GM19043 (cell line): ENCODE measurements at regions not wholly inside any gene's neighbourhood (a gene's known extent, or its start where the extent isn't known, plus 50 kb on each side); places are given as distances from the start of the nearest gene placed in this dataset.

ENCODE experiments used
- ATAC-seq: cut with Tn5 transposase; IDR thresholded peaks from one replicate; pipeline ENCODE4 v1.9.1; 2021; ENCODE audit warnings: low read depth; ENCODE audit not compliant: unreplicated experiment

- no peak for ATAC-seq
Observed at GRCh38 chr17:69715656-69716055, 301.2 kb downstream of the MAP2K6 start.

GRCh38 chr17:69716556-69716955 lies 302.1 kb downstream of the MAP2K6 start:
- ATAC-seq, result no peak

- no peak for ATAC-seq
Observed at GRCh38 chr17:69717214-69717613, 302.7 kb downstream of the MAP2K6 start.

GRCh38 chr17:69717819-69718218 lies 303.3 kb downstream of the MAP2K6 start:
- ATAC-seq, result no peak

GRCh38 chr17:69719474-69720048 lies 305.1 kb downstream of the MAP2K6 start:
- ATAC-seq, result no peak

- ATAC-seq, result no peak
Observed at GRCh38 chr17:69722518-69722917, 308.0 kb downstream of the MAP2K6 start.

- ATAC-seq, result no peak
Observed at GRCh38 chr17:69723316-69723715, 308.8 kb downstream of the MAP2K6 start.

- ATAC-seq, result no peak
Observed at GRCh38 chr17:69723741-69724140, 309.2 kb downstream of the MAP2K6 start.

GRCh38 chr17:69724238-69724637 lies 309.7 kb downstream of the MAP2K6 start:
- ATAC-seq, result no peak

GRCh38 chr17:69725146-69725545 lies 310.6 kb downstream of the MAP2K6 start:
- ATAC-seq, result no peak

GRCh38 chr17:69728816-69729215 lies 314.3 kb downstream of the MAP2K6 start:
- no peak for ATAC-seq

GRCh38 chr17:69729944-69730343 lies 315.4 kb downstream of the MAP2K6 start:
- no peak for ATAC-seq

- ATAC-seq, result no peak
Observed at GRCh38 chr17:69732272-69732918, 317.9 kb downstream of the MAP2K6 start.

GRCh38 chr17:69733171-69734012 lies 318.9 kb downstream of the MAP2K6 start:
- ATAC-seq, result no peak

GRCh38 chr17:69734656-69735055 lies 320.2 kb downstream of the MAP2K6 start:
- no peak for ATAC-seq

GRCh38 chr17:69735285-69735684 lies 320.8 kb downstream of the MAP2K6 start:
- ATAC-seq, result no peak

GRCh38 chr17:69743091-69743490 lies 328.6 kb downstream of the MAP2K6 start:
- ATAC-seq, result no peak

- no peak for ATAC-seq
Observed at GRCh38 chr17:69744512-69745070, 330.1 kb downstream of the MAP2K6 start.

GRCh38 chr17:69749911-69750310 lies 325.1 kb upstream of the KCNJ16 start:
- ATAC-seq, result no peak

GRCh38 chr17:69757688-69758430 lies 317.2 kb upstream of the KCNJ16 start:
- ATAC-seq, result no peak

- ATAC-seq, result no peak
Observed at GRCh38 chr17:69760562-69760961, 314.5 kb upstream of the KCNJ16 start.
